ENCODE measurements at regions not wholly inside any gene's neighbourhood (a gene's known extent, or its start where the extent isn't known, plus 50 kb on each side); places are given as distances from the start of the nearest gene placed in this dataset.
"Not testable (repeated sequence)": the region's sequence is repeated elsewhere in the genome, so short reads cannot be mapped to it uniquely, and the experiment has no call there.

DNA sequence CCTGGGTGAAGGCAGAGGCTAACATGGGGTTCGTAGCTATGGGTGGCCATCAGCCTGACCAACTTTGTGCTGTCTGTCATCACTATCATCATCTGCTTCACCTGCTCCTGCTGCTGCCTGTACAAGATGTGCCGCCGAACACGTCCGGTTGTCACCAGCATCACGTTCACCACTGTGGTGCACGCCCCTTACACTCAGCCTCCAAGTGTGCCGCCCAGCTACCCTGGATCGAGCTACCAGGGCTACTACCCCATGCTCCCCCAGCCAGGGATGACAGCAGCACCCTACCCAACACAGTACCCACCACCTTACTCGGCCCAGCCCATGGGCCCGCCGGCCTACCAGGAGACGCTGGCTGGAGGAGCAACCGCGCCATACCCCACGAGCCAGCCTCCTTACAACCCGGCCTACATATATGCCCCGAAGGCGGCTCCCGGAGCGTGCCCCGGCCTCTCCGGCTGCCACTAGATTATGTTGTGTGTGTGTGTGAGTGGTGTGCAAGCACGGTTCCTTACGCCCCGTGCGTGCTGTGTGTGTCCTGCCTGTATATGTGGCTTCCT is 213.4 kb upstream of the XIST start:
- no peak for DNase-seq
- ATAC-seq = no peak

DNA sequence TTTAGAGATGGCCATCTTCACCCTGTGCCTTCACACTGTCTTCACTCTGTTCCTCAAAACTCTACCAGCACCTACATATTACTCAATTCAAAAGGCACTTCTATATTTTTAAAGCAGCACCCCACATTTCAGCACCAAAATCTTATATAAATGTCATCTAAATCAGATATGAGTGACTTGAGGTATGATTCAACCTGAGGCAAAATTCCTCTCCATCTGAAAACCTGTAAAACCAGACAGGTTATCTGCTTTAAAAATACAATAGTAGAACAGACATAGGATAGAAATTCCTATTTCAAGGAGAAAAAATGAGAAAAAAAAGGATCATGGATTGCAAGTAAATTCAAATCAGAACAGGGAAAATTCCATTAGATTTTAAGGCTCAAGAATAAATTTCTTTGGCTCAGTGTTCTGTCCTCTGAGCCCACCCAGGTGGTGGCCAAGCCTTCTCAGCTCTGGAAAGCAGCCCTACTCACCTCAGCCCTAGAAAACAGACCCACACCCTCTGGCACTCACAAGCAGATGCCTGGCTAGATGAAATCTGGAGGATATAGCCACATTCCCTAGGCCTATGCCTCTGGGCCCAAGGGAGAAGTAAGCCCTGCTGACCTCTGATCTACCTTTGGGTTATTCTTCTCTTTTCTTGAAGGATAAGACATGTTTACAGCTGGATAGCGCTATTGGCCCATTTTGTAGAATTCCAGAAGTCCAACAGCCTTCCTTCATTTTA is 211.1 kb upstream of the XIST start:
- no peak for ATAC-seq

DNA sequence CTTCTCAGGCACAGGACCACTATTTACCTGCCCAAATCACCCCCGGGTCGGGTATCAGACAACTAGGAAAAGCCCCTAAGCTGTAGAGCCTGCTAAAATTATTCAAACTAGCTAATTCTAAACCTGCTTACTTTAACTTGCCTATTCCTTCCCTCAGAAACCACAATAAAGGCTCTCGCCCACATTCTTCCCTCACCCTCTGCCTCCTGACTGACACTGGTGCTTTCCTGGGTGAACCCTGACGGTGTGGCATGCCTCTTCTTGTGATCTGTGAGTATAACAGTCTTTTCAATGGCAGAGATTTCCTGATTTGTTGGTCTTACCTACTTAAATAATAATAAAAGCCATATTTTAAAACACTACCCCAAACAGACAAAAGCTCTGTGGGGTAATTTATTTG is 209.4 kb upstream of the XIST start:
- no peak for ATAC-seq

More for the DNA sequence above, 211.1 kb upstream of the XIST start:
- DNase-seq = no peak

DNA sequence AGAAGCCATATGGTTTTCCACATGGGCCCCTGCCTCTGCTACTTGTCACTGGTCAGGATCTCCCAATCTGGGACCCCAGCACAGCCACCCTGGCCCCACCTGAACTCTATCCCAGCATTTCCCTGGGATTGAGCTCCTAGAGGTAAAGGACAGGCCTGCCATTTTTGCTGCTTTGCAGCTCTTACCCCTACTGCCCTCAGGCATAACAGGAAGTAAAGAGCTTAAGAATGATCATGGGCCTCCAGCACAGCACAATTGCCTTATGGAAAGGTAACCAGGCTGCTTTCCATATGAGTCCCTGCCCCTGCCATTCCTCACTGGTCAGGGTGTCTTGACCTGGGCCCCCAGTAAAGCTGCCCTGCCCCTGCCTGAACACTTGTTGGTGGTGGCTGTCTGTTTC is 196.6 kb upstream of the XIST start:
- ATAC-seq (no peak), DNase-seq (no peak)

More for the DNA sequence above, 209.4 kb upstream of the XIST start:
- no peak for DNase-seq

DNA sequence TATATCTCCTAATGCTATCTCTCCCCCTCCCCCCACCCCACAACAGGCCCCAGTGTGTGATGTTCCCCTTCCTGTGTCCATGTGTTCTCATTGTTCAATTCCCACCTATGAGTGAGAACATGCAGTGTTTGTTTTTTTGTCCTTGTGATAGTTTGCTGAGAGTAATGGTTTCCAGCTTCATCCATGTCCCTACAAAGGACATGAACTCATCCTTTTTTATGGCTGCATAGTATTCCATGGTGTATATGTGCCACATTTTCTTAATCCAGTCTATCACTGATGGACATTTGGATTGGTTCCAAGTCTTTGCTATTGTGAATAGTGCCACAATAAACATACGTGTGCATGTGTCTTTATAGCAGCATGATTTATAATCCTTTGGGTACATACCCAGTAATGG is 181.6 kb upstream of the XIST start:
- ATAC-seq, DNase-seq: not testable (repeated sequence)

DNA sequence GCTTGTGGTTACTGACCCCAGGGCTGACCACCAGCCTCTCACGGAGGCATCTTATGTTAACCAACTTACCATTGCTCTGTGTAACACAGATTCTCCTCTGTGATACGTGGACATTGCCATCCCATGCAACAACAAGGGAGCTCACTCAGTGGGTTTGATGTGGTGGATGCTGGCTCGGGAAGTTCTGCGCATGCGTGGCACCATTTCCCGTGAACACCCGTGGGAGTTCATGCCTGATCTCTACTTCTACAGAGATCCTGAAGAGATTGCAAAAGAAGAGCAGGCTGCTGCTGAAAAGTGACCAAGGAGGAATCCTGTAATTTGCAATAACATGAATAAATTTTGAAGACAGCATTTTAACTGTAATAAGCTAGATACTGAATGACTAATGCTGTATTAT is 179.0 kb upstream of the XIST start:
- ATAC-seq, DNase-seq: not testable (repeated sequence)

DNA sequence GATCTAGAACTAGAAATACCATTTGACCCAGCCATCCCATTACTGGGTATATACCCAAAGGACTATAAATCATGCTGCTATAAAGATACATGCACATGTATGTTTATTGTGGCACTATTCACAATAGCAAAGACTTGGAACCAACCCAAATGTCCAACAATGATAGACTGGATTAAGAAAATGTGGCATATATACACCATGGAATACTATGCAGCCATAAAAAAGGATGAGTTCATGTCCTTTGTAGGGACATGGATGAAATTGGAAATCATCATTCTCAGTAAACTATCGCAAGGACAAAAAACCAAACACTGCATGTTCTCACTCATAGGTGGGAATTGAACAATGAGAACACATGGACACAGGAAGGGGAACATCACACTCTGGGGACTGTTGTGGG is 178.3 kb upstream of the XIST start:
- ATAC-seq, DNase-seq: not testable (repeated sequence)

DNA sequence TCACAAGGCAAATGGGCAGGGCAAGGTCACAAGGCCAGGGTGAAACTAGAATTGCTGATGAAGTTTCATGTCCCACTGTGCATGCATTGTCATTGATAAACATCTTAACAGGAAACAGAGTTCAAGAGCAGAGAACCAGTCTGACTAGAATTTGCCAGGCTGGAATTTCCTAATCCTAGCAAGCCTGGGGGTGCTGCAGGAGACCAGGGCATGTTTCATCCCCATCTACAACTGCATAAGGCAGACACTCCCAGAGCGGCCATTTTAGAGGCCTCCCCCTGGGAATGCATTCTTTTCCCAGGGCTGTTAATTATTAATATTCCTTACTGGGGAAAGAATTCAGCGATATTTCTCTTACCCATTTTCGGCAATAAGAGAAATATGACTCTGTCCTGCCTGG is 172.6 kb upstream of the XIST start:
- ATAC-seq, DNase-seq: not testable (repeated sequence)

DNA sequence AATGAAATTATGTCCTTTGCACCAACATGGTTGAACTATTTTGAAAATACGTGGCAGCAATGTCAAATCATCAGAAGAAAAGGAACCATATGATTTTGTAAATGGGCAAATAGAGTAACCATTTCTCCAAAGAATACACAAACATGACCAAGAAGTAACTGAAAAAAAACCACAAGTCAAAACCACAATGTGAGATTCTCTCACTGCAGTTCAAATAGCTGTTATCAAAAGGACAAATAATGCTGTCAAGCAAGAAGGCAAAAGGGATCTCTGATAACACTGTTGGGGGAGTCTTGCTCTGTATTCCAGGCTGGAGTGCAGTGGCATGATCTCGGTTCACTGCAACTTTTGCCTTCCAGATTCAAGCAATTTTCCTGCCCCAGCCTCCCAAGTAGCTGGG is 170.7 kb upstream of the XIST start:
- ATAC-seq (no peak), DNase-seq (no peak)

DNA sequence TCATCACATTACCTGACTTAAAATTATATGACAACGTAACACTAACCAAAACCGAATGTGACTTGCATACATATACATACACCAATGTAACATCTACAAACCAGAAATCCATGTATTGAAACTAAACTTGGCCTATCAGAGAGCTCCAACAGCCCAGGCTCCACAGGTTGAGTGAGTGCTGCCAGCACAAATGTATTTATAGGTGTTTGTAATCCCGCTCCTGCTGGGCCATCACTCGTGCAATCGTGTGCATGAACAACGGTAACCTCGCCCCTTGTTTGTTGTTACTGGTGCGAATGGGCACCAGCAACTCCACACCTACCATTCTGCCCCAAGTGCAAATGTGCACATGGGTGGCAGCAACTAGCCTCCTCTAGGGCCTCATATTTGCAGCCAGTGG is 165.7 kb upstream of the XIST start:
- DNase-seq = no peak
- no peak for ATAC-seq

DNA sequence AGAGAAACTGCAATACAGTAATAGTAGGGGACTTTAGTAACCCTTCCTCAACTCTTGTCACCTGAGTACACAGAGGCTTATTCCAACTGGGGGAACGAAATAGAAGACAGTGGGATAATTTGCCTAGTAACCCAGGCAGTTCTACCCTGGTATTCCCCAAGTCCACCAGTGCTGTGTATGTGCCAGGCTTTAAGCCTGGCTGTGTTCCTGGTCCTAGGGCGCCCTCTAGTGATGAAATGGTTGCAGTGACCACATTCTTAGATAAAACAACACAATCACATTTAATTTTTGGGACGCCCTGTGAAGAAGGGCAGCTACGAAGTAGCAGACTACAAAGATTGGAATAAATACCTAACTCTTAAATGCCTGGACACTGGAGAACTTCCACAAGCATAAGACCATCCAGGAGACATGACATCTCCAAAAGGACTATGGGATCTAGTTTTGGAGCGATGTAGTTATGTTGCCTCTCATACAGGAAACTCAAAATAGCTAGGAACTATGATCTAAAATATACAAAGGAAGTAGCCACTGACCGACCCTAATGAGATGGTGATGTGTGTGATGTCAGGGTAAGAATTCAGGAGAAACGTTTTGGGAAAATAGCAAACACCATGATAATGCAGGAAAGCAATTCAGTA is 163.0 kb upstream of the XIST start:
- DNase-seq = peak; percentile 47
- peak; percentile 65 for ATAC-seq

DNA sequence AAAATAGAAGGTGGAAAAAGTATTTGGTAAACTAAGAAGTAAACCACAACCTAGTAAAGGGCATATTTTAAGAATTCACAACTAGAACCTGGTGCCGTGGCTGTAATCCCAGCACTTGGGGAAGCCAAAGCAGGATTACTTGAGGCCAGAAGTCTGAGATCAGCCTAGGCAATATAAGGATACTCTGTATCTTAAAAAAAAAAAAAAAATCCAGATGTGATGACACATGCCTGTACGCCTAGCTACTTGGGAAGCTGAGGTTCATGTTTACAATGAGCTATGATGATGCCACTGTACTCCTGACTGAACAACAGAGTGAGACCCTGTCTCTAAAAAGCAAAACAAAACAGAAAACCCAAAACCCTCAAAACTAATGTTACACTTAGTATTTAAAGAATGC is 156.5 kb upstream of the XIST start:
- ATAC-seq (no peak), DNase-seq (no peak)

DNA sequence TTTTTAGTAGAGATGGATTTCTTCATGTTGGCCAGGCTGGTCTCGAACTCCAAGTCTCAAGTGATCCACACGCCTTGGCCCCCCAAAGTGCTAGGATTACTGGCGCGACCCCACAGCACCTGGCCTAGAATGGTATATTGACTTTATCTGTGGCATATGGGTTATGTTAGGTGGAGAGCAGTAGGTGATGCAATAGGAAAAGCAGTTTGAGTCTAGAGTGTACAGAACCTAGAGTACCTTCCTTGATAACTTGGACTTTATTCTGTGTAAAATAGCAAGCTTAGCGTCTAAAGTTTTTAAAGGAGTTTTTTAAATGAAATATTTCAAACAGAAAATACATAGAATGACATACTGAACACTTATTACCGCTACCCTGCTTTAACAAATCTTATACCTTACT is 139.5 kb upstream of the XIST start:
- ATAC-seq (no peak), DNase-seq (no peak)

DNA sequence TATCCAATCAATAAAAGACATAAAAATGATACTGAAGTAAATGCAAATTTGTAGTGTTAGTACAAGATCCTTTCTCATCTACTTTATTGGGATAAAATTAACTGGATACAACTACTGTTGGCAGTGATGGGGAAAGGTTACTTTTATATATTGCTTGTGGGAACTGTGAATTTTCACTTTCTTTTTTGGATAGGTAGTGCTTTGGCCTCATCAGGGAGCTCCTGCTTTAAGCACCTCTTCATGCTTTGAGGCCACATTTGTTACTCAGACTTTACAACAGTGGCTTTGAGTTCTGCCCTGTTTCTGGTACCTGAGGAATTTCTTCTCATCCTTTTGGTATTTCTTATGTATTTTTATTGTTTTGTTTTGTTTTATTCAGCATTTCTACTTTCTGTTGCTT is 134.7 kb upstream of the XIST start:
- ATAC-seq = no peak

DNA sequence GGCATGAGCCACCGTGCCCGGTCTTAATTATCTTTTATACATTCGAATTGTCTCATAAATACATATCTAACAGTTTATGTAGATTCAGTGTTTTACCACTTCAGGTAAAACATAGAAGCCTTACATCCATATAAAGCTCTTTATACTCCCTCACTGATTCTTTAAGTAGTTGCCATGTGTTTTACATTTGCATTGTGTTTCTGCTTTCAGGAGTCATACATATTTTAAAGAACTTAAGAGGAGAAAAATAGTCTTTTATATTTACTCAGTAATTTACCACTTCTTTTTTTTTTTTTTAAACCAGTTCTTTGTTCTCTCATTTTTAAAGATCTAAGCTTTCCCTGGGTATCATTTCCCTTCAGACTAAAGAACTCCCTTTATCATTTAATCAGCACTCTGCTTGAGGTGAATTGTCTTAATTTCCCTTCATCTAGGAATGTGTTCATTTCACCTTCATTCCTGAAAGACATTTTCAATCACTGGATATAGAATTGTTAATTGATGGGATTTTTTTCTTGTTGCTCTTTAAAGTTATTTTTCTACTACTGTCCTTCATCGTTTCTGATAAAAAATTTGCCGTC is 127.1 kb upstream of the XIST start:
- DNase-seq (no peak), ATAC-seq (no peak)

More for the DNA sequence above, 134.7 kb upstream of the XIST start:
- DNase-seq = no peak

DNA sequence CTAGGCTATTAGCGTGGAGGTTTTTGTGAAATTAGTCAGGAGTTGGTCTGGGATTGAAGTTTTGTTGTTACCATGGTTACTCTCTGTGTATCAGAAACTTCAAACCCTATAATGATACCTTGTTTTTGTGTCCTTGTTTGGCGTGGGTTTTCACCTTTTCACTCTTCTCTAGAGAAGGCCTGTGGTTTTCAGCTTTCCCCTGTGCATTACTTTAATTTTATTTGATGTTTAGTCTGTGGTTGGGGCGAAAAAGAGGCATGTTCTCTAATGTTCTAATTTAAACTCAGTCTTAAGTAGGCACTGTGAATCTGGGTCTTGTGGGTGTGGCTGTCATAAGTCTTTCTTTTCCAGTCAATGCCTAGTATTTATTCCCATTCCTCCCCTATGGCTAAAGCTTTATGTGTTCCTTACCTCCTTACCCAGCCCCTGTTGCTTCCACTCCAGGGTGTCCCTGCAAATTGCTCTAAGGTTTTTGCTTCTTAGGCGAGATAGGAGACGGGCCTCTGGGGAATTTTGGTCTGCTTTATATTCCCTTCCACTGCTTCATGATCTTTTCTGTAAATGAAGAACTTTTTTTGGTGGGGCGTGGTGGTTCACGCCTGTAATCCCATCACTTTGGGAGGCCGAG is 125.1 kb upstream of the XIST start:
- DNase-seq (no peak), ATAC-seq (peak; percentile 81)

DNA sequence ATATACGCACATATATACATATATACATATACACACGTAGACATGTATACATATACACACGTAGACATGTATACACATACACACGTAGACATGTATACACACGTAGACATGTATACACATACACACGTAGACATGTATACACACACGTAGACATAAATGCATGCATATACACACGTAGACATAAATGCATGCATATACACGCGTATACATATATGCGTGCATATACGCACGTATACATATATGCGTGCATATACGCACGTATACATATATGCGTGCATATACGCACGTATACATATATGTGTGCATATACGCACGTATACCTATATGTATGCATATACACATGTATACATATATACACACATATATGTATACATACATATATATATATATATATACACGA is 114.9 kb upstream of the XIST start:
- not testable (repeated sequence) for DNase-seq, ATAC-seq

DNA sequence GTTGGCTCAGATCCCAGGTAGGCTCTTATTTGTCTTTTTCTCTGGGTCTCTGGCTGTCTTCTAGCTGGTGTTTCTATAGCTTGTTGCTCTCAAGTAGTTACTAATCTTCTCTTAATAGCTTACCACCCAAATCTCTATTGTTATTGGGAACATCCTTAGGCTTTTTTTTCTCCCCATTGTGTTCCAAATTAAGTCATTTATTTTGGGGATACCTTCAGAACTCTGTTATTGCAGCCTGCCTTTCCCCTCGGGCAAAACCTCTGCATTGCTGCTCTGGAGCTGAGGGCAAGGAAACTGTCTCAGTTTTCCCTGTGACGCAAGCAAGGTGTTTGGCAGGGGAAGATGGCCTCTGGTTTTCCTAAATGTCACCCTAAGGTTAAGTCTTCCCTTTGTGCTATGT is 113.3 kb upstream of the XIST start:
- DNase-seq = no peak
- no peak for ATAC-seq

DNA sequence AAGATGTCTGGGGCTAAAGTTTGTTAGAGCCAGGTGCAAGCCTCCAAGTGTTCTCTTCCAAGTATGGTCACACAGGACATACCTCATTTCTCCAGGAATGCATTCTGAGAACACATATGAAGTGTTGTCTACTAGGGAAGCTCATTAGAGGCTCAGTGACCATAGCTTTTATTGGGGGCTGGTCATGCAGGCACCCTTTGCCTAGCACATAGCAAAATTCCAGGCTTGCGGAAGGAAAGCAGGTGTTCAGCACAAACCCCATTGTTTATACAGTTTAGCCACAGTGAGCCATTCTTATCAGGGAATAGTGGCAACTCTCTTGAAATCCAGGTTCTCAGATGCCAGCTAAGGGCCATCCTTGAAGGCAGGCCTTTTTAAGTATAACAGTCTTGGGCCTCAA is 112.1 kb upstream of the XIST start:
- DNase-seq (no peak), ATAC-seq (no peak)

DNA sequence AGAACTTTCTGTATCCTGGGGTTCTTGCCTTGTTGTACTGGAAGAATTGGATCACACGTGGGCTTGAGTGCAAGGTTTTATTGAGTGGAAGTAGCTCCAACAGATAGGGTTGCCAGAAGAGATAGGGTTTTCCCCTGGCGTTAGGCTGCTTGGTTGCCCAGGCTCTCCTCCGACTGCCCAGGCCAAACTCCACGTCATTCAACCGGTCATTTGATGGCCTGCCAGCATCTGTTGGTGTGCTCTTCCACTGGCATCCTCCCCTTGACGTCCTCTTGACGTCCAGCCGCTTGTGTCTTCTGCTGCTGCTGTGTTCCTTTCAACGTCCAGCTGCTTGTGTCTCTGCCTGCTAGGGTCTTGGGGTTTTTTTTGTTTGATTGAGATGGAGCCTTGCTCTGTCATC is 111.2 kb upstream of the XIST start:
- DNase-seq (no peak), ATAC-seq (no peak)

DNA sequence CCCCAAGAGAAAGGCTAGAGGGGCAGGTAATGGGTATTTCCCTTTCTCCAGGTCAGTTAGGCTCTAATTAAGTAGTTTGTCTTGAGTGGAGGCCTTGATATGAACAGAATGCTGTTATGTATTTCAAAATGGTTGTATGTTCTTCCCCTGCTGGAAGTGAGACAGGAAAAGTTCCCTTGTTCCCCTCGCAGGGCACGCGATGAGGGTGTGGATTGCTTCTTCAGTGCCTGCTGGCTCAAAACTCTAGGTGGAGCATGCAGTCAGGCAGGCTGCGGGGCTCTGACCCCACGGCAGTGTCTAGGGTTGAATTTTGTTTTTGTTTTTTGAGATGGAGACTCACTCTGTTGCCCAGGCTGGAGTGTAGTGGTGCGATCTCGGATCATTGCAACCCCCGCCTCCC is 110.4 kb upstream of the XIST start:
- DNase-seq (no peak), ATAC-seq (no peak)

DNA sequence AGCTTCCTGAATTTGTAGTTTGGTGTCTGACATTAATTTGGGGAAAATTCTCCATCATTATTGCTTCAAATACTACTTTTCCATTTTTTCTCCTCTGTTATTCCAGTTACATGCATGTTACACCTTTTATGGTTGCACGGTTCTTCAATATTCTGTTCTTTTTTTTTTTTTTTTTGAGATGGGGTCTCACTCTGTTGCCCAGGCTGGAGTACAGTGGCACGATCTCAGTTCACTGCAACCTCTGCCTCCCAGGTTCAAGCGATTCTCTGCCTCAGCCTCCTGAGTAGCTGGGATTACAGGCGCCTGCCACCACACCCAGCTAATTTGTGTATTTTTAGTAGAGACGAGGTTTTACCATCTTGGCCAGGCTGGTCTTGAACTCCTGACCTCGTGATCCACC is 109.4 kb upstream of the XIST start:
- DNase-seq, ATAC-seq: not testable (repeated sequence)

DNA sequence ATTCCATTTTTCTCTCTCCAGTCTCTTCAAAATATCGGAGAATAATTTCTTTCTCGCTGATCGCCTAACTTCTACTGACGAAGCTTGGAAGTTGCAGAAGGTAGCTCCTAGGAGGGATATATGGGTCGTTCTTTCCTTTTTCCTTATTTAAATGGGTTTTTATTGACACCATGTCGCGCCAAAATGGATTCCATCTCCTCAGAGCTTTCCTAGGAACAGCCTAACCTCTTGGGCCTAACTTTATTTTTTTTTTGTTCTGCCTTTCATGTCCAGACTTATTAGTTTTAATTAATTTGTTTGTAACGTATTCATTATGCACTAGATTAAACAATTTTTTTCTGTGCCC is 92.0 kb upstream of the XIST start:
- ATAC-seq (no peak), DNase-seq (no peak)
